ENCODE measurements at regions not wholly inside any gene's neighbourhood (a gene's known extent, or its start where the extent isn't known, plus 50 kb on each side); places are given as distances from the start of the nearest gene placed in this dataset.
"Not testable (repeated sequence)": the region's sequence is repeated elsewhere in the genome, so short reads cannot be mapped to it uniquely, and the experiment has no call there.

- DNase-seq: no peak
These were observed 261.7 kb downstream of the NPHP4 start for GRCh38 chr1:5730272-5731109.

DNA sequence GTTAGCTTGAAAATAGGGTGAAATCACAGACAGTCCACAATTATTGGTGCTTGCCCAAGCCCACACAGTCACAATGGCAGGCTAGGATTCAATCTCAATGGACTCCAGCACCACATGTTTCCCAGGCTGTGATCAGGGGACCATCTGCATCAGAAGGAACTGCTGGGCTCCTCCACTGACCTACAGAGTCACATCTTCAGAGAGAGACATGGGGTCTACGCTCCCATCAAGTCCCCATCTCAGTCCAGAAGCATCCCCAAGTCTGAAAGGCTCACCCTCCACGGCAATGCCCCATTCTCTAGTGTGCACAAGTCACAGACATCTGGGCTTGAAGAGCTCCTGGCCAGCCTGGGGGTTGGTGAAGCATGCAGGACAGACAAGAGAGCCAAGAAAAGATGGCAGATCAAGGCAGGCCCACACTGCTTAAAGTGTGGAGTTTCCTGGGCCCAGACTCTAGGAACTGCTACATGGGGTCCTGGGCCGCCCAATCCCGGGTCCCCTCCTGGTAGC is 262.5 kb downstream of the NPHP4 start:
- no peak for DNase-seq

- no peak for DNase-seq
These were observed 263.4 kb downstream of the NPHP4 start for GRCh38 chr1:5728663-5729355.

GRCh38 chr1:5727871-5728643 is 264.2 kb downstream of the NPHP4 start:
- no peak for DNase-seq

DNA sequence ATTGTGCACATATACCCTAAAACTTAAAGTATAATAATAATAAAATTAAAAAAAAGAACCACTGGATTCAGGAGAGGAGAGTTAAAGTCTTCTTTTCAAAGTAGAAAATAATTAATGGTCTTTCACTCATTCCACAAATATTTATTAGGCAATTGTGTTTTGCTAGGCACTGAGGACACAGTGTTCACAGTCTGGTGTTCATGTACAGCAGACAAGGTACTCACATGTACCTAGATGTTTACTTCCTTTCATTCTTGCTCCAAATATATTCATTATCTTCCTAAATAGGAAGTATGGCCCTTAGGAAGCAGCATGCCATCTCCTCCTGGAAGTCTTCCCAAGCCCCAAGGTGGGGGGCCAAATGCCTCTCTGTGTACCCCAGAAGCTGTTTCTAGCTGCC is 265.0 kb downstream of the NPHP4 start:
- DNase-seq: no peak

GRCh38 chr1:5726586-5727184 is 265.5 kb downstream of the NPHP4 start:
- DNase-seq: not testable (repeated sequence)

DNA sequence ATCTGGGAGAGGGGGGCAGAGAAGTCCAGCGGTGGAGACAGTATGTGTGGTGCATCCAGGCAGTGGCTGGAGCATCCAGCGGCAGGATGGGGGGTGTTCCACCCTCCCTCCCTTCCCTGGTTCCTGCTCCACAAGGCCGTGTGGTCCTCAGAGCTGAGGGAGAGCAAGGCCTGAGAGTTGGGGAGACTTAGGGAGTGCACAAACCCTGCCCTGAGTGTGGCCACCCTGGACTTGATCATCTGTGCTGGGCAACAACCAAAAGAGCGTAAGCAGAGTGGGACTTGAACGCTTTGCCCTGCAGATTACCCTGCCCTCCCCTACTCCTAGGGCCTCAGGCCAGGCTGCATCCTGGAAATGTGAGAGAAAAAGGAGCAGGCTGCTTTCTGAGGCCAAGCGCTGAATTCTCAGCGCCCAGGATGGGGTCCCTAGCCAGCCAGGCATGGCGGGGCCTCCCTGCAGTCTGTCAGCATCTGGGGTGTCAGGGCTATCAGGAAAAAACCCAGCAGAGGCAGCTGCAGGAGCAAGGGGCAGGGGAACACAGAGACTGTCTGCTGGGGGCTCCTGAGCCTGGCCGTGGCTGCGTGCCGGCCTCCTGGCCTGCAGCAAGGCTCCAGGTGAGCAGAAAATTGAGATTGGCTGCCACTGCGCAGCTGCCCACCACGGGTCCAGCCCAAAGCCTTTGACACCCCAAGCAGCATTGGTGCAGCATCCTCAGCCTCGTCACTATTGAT is 266.2 kb downstream of the NPHP4 start:
- no peak for DNase-seq

DNA sequence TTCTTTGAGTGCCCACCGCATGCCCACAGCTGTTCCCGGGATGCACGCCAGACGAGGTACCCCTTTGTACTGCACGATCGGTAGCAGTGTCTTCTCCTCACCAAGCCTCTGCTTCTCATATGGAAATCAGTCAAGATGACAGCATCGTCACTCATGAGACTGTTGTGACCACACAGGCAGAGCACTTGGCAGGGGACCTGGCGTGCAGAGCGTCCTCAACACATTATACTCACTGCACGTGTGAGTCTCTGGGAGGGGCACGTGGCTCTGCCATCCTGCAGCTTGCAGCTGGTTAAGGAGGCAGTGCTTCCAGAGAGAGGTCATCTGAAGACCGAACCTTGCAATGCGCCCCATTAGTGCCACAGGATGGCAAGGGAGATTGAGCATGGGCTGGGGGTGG is 266.8 kb downstream of the NPHP4 start:
- no peak for DNase-seq

DNA sequence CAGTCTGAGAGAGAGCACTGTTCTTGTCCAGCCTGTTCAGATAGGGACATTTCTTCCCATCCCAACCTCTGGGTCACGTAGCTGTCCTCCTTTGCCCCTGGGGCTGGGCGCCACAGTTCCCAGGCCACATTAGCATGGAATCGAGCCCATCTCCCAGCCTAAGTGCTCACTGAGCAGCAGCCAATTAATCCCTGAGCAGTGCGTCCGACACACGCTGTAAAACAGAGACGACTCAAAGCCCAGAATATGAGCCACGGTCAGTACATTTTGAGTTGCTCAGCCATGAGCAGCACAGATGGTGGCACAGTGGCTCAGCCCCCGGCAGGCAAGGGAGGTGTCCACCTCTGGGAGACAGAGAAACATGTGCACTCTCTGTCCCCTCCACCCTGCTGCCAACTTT is 267.4 kb downstream of the NPHP4 start:
- DNase-seq: no peak

- DNase-seq: no peak
These were observed 269.5 kb downstream of the NPHP4 start for GRCh38 chr1:5722635-5723164.

DNA sequence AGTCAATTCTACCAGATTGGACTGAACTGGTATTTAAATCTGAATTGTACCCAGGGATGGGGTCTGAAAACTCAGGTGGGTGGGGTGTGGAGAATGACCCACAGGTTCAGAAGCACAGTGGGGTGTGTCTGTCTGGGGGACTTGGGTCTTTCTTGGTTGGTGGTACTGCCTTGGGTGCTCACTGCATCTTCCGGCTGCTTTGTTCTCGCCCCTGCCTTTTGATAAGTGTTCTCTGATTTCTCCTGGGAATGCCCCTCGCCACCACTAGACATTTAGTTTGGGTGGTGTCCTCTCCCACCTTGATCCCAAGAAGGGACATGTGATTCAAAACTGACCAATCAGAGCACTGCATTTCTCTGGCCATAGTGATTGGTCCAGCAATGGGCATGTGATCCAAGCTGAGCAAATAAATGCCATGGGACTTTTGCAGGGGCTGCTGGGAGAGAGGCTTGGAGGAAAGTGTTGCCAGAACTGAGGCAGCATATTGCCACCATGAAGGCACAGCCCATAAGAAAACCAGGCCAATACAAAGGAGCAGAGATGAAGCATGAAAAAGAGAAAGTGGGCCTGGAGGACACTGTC is 270.5 kb downstream of the NPHP4 start:
- no peak for DNase-seq

- no peak for DNase-seq
These were observed 271.3 kb downstream of the NPHP4 start for GRCh38 chr1:5720936-5721335.

DNA sequence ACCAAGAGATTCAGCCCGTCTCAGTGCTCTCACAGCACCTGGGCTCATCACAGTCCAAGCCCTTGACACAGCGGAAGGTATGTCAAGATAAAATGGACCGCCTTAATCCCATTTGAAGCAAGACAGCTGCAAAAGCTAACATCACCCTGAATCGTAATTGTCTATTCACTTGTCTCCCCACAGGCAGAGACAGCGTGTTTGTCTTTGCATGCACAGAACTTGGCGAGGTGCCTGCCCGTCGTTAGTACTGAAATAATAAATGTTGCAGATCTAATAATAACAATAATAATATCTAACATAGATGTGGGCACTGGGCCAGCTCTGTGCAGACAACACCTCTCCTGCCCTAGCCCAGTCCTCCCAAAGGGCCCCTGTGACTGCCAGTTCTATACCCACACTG is 271.7 kb downstream of the NPHP4 start:
- no peak for DNase-seq

DNA sequence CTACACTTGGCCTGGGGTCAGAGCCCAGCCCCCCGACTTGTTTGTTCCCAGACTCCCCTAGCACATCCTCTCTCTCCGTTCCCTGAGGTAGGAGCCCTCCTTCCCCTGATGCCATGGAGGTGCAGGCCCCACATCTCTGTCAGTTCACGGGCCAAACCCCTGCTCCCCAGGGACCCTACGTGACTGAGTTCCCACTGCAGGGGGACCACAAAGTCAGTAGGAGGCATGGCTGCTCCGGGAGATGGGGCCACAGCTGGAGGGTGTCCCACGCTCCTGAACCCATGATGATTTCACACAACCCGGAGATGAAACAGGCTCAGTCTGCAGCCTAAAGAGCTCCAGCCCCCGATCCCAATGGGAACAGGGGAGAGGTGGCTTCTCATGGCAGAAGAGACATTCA is 272.2 kb downstream of the NPHP4 start:
- no peak for DNase-seq

- DNase-seq: no peak
These were observed 273.2 kb downstream of the NPHP4 start for GRCh38 chr1:5718831-5719632.

DNA sequence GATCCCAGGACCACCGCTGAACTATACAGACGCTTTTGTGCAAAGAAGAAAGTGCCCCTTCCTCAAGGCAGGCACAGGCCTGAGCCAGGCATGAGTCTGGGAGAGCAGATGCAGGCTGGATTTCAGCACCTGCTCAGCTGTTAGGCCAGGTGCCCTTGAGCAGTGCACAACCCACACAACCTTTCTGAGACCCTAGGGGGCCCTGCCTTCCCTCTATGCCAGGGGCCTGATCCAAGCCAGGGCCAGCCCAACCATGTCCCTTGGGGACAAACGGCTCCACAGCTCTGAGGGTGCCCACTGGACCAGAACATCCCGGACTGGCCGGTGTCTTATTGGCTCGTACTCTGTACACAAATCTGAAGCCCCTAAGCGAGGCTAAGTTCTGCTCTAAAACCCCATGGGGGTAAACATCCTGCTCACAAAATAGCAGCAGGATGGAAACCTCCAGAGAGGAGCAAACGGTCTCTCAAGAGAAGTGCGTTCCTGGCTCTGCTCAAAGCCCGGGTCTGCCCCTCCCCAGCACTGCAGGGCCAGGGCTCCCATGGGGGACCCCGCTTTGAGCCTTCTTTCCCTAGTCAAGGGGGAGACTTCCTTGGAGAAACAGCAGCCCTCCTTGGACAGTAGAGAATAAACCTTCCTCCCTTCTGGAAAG is 275.1 kb downstream of the NPHP4 start:
- no peak for DNase-seq

DNA sequence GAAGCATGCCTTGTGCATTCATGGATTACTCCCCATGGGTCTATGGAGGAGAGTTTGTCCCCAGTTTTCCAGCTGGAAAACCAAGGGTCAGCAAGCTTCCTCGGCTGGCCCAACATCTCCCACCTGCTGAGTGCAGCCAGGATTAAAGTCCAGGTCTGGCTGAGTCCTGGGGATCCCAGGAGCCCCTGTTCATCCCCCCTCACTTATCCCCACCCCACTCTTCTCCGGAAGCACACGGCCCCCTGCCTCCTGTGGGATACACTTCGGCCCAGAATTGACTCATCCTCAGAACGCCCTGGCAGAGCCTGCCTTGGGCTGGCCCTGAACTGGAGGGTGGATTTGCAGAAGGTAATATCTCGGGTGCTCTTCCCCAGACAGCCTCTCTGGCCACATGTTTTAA is 276.1 kb downstream of the NPHP4 start:
- no peak for DNase-seq

GRCh38 chr1:5713101-5714010 is 278.9 kb downstream of the NPHP4 start:
- DNase-seq: no peak

Measured in CD4-positive, alpha-beta T cell treated with Interleukin-21 for 1 hour (primary cell).